CD4-positive, alpha-beta T cell treated with Interleukin-15 for 1 hour (primary cell): ENCODE measurements at regions not wholly inside any gene's neighbourhood (a gene's known extent, or its start where the extent isn't known, plus 50 kb on each side); places are given as distances from the start of the nearest gene placed in this dataset.
"Not testable (repeated sequence)": the region's sequence is repeated elsewhere in the genome, so short reads cannot be mapped to it uniquely, and the experiment has no call there.

ENCODE experiments used
- DNase-seq: peaks from one replicate; pipeline ENCODE4 v3.0.0-alpha.2; 2020

GRCh38 chr22:22697377-22698117 lies 53.1 kb downstream of the GGTLC2 start:
- no peak for DNase-seq

- peak; percentile 43 for DNase-seq
These were observed 53.9 kb downstream of the GGTLC2 start for GRCh38 chr22:22698263-22698750.

- no peak for DNase-seq
These were observed 56.2 kb downstream of the GGTLC2 start for GRCh38 chr22:22700631-22701030.

- DNase-seq, result not testable (repeated sequence)
These were observed 57.1 kb downstream of the GGTLC2 start for GRCh38 chr22:22701557-22701956.

GRCh38 chr22:22702237-22703202 lies 58.1 kb downstream of the GGTLC2 start:
- DNase-seq, result no peak

- DNase-seq, result no peak
These were observed 58.8 kb downstream of the GGTLC2 start for GRCh38 chr22:22703203-22703570.

- DNase-seq, result no peak
These were observed 59.3 kb downstream of the GGTLC2 start for GRCh38 chr22:22703715-22704114.

- no peak for DNase-seq
These were observed 59.9 kb downstream of the GGTLC2 start for GRCh38 chr22:22704156-22704946.

GRCh38 chr22:22705328-22706100 lies 61.1 kb downstream of the GGTLC2 start:
- no peak for DNase-seq

- DNase-seq, result no peak
These were observed 62.0 kb downstream of the GGTLC2 start for GRCh38 chr22:22706253-22706915.

GRCh38 chr22:22709719-22710445 lies 65.5 kb downstream of the GGTLC2 start:
- no peak for DNase-seq

GRCh38 chr22:22710719-22711531 lies 66.5 kb downstream of the GGTLC2 start:
- DNase-seq, result peak; percentile 62

GRCh38 chr22:22711532-22711913 lies 67.1 kb downstream of the GGTLC2 start:
- no peak for DNase-seq

GRCh38 chr22:22712092-22712658 lies 67.8 kb downstream of the GGTLC2 start:
- DNase-seq, result no peak

- no peak for DNase-seq
These were observed 68.4 kb downstream of the GGTLC2 start for GRCh38 chr22:22712666-22713365.

GRCh38 chr22:22713416-22713815 lies 69.0 kb downstream of the GGTLC2 start:
- DNase-seq, result no peak

- no peak for DNase-seq
These were observed 70.4 kb downstream of the GGTLC2 start for GRCh38 chr22:22714600-22715335.

- DNase-seq, result no peak
These were observed 71.8 kb downstream of the GGTLC2 start for GRCh38 chr22:22716136-22716665.
